KMS-11 (cell line): ENCODE measurements at regions not wholly inside any gene's neighbourhood (a gene's known extent, or its start where the extent isn't known, plus 50 kb on each side); places are given as distances from the start of the nearest gene placed in this dataset.

Source experiments
- H2AFZ ChIP-seq: fragments of 200-600 bp; sonication (generic); 2 replicates; pipeline ENCODE4 v1.6.1; 2016; ENCODE audit warnings: antibody characterized with exemption, mixed run types, low read depth
- H3K27ac ChIP-seq: fragments of 200-600 bp; sonication (generic); 2 replicates; pipeline ENCODE4 v1.6.1; 2016; ENCODE audit warnings: mild to moderate bottlenecking, mixed run types
- H3K27me3 ChIP-seq: fragments of 200-600 bp; sonication (generic); 2 replicates; pipeline ENCODE4 v1.6.1; 2017; ENCODE audit warnings: mild to moderate bottlenecking, low read depth, mixed run types, moderate library complexity; ENCODE audit not compliant: insufficient read depth
- H3K36me3 ChIP-seq: fragments of 200-600 bp; sonication (generic); 2 replicates; pipeline ENCODE4 v1.6.1; 2017; ENCODE audit warnings: mild to moderate bottlenecking, mixed run types; ENCODE audit not compliant: insufficient read depth
- H3K4me1 ChIP-seq: fragments of 200-600 bp; sonication (generic); 2 replicates; pipeline ENCODE4 v1.6.1; 2016; ENCODE audit warnings: mild to moderate bottlenecking, low read depth, mixed run types; ENCODE audit not compliant: poor library complexity, severe bottlenecking
- H3K4me2 ChIP-seq: fragments of 200-600 bp; sonication (generic); 2 replicates; pipeline ENCODE4 v1.7.0; 2016; ENCODE audit warnings: mild to moderate bottlenecking, mixed run types
- H3K4me3 ChIP-seq: fragments of 200-600 bp; sonication (generic); IDR thresholded peaks from 2 replicates; pipeline ENCODE4 v1.6.1; 2017; ENCODE audit warnings: low read depth, low read length, mixed read lengths; ENCODE audit not compliant: insufficient read depth
- H3K79me2 ChIP-seq: fragments of 200-600 bp; sonication (generic); 2 replicates; pipeline ENCODE4 v1.6.1; 2016; ENCODE audit warnings: low read depth, mixed run types; ENCODE audit not compliant: insufficient read depth
- H3K9ac ChIP-seq: fragments of 200-600 bp; sonication (generic); 2 replicates; pipeline ENCODE4 v1.6.1; 2016; ENCODE audit warnings: mild to moderate bottlenecking, mixed run types
- H4K20me1 ChIP-seq: fragments of 200-600 bp; sonication (generic); 2 replicates; pipeline ENCODE4 v1.6.1; 2016; ENCODE audit warnings: mild to moderate bottlenecking, mixed run types; ENCODE audit not compliant: insufficient read depth
- CTCF ChIP-seq: fragments of 200-600 bp; sonication (generic); conservative IDR thresholded peaks from 2 replicates; pipeline ENCODE4 v1.6.1; 2017; ENCODE audit warnings: low read depth, mild to moderate bottlenecking, antibody characterized with exemption, low read length, moderate library complexity, mixed read lengths

DNA sequence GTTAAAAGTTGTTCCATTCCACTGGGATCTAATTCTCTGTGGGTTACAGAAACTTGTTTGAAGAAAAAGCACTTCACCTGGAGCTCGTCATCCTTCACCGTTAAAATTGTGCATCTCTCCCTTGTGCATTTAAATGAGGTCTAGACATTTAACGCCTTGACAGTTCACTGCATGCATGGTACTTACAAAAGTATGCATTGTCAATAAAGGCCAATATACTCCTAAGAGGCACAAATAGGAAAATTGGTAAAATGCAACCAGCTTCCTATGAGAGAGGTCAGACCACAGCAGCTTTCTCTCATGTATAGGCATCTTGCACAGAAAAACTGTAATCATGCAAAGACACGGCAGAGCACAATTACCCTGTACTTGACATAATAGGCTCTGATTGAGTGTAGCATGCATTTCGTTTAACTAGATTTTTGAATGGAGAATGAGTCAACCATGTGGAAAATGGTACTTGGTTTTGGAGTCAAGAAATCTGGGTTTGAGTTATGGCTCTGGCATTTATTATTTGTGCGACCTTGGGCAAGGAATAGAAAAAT, 378.5 kb downstream of the RFPL4B start:
- Histone ChIP-seq H3K4me3 (no peak overlapping the region), H3K27ac (no peak overlapping the region), H3K27me3 (no peaks in the 10 kb centered on the region), H3K36me3 (no peaks in the 10 kb centered on the region), H2AFZ (no peak overlapping the region), H3K4me2 (no peak overlapping the region), H4K20me1 (no peaks in the 10 kb centered on the region), H3K79me2 (no peaks in the 10 kb centered on the region), H3K4me1 (no peaks in the 10 kb centered on the region), H3K9ac (no peak overlapping the region)
- no peak for TF ChIP-seq CTCF

DNA sequence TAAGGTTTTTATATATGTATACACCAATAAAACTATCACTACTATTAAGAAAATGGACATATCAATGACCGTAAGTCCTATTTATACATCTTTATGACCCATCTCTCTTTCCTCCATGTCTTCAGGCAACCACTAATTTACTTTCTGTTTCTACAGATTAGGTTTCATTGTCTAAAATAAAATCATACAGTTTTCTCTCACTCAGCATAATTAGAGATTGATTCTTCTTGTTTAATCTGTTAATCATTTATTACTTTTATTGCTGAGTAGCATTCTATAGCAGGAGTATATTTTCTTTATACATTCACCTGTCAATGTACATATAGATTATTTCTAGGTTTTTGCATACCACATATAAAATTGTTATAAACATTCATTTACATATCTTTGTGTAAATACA, 388.0 kb downstream of the RFPL4B start:
- H3K27ac ChIP-seq, result no peak overlapping the region
- no peak overlapping the region for H3K4me2 ChIP-seq
- TF ChIP-seq CTCF, result no peak
- H3K36me3 ChIP-seq, result no peaks in the 10 kb centered on the region
- H3K27me3 ChIP-seq, result no peaks in the 10 kb centered on the region
- H3K4me1 ChIP-seq, result no peaks in the 10 kb centered on the region
- H3K9ac ChIP-seq, result no peak overlapping the region
- no peak overlapping the region for H2AFZ ChIP-seq
- no peaks in the 10 kb centered on the region for H3K79me2 ChIP-seq
- H4K20me1 ChIP-seq, result no peaks in the 10 kb centered on the region
- H3K4me3 ChIP-seq, result no peak overlapping the region

DNA sequence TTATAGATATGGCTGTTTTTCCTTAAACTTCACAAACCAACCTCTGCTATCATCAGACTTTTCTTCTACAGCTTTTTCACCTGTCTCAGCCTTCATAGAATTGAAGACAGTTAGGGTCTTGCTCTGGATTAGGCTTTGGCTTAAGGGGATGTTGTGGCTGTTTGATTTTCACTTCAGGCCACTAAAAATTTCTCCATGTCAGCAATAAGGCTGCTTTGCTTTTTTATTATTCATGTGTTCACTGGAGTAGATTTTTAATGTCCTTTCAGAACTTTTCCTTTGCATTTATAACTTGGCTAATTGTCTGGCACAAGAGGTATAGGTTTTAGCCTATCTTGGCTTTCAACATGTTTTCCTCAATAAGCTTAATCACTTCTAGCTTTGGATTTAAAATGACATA, 392.6 kb downstream of the RFPL4B start:
- Histone ChIP-seq H4K20me1 (no peaks in the 10 kb centered on the region), H3K4me3 (no peak overlapping the region), H3K27me3 (no peaks in the 10 kb centered on the region), H3K4me2 (no peak overlapping the region), H3K27ac (no peak overlapping the region), H2AFZ (no peak overlapping the region), H3K4me1 (no peaks in the 10 kb centered on the region), H3K9ac (no peak overlapping the region), H3K79me2 (no peaks in the 10 kb centered on the region), H3K36me3 (no peaks in the 10 kb centered on the region)
- no peak for TF ChIP-seq CTCF

- Histone ChIP-seq H3K4me1 (no peaks in the 10 kb centered on the region), H2AFZ (no peak overlapping the region), H3K36me3 (no peaks in the 10 kb centered on the region), H3K79me2 (no peaks in the 10 kb centered on the region), H3K4me2 (no peak overlapping the region), H4K20me1 (no peaks in the 10 kb centered on the region), H3K27ac (no peak overlapping the region), H3K27me3 (no peaks in the 10 kb centered on the region), H3K4me3 (no peak overlapping the region), H3K9ac (no peak overlapping the region)
- no peak for TF ChIP-seq CTCF
Observed at GRCh38 chr6:112743323-112743722, 396.2 kb downstream of the RFPL4B start.

DNA sequence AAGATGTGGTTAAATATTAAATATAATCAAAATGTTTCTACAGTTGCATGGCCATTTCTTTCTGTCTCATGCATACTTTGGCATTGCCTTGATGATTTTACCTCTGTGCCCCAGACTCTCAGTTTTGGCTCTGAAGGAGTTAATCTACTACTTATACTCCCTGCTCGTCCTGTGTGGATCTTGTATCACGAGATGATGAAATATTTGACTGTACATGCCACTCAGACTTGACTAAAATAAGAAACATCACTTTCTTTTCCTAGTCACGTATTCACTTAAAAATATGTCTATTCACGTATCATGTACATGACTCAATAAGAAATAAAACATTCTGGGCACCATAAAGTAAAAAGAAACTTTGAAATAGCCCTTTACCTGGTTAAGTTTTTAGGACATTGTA, 397.7 kb downstream of the RFPL4B start:
- Histone ChIP-seq H3K4me3 (no peak overlapping the region), H3K79me2 (no peaks in the 10 kb centered on the region), H4K20me1 (no peaks in the 10 kb centered on the region), H3K4me1 (no peaks in the 10 kb centered on the region), H3K4me2 (no peak overlapping the region), H2AFZ (no peak overlapping the region), H3K27me3 (no peaks in the 10 kb centered on the region), H3K27ac (no peak overlapping the region), H3K36me3 (no peaks in the 10 kb centered on the region), H3K9ac (no peak overlapping the region)
- TF ChIP-seq CTCF, result no peak
